Kidney glomerular epithelial cell (primary cell): ENCODE measurements at regions not wholly inside any gene's neighbourhood (a gene's known extent, or its start where the extent isn't known, plus 50 kb on each side); places are given as distances from the start of the nearest gene placed in this dataset.
A peak's percentile ranks its signal among the peaks of the same experiment; 100 is the strongest.
"Not testable (repeated sequence)": the region's sequence is repeated elsewhere in the genome, so short reads cannot be mapped to it uniquely, and the experiment has no call there.

Experiments
- DNase-seq: peaks from one replicate; lab custom pipeline; 2025; lab: John Stamatoyannopoulos, UW

DNA sequence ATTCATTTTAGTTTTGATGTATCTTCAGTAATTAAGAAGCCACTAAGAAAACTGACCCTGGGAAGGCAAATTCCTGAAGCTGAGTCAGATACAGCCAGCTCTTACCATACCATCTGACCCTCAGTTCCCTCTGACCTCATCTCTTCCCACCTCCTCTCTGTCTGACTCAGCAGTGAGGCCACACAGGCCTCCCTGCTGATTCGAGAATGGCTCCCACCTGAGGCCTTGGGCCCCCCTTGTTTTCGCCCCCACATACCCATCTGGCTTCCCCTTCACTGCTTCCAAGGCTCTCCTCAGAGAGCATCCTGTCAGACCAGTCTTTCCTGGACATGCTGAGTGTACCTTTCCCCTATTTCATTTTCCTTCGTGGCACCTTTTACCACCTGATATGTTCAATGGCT lies 71.0 kb upstream of the CYP1B1 start:
- peak; percentile 96 for DNase-seq

DNA sequence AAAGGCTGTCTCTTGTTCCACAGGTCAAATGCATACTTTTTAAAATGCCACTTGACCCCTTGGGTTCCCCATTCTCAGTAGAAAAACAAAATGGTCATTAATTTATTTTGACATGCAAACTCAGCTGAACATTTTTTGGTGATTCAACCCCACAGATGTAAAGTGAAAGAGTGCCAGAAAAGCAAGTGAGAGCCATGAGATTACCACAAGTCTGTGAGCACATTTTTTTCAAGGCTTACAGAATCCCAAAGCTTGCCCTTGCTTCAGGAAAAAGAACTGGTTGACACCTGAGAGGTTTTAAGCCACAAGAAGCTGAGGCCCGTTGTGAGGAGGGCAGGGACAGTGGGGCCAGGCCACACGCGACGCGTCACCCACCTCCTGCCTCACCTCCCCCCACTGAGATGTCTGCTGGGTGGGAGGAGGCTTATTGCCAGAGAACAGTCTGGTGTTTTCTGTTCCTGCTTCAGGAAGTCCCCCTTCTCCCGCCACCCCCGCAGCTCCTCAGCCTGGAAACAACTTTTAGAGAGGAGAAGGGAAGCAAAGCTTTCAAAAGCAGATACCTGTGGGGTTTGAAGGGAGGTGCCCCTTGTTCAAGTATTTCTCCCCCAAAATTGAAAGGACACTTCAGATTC lies 70.4 kb upstream of the CYP1B1 start:
- DNase-seq: peak; percentile 93

DNA sequence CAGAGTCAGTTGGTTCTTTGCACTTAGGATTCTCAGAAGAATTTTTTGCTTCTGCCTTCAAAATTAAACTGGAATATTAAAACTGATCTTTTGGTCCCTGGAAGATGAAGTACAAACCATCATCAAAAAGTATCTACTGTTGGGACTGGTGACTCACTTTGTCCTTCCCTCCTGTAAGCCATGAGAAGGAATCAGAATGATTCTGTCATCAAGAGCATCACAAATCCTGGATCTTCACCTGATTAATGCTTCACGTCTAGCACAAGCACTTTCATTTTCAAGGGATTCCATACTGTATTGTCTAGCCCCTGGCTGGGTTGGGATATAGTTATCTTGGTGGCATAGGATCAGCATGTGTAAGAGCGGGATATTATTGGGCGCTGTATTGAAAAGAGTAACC lies 69.3 kb upstream of the CYP1B1 start:
- DNase-seq: no peak

DNA sequence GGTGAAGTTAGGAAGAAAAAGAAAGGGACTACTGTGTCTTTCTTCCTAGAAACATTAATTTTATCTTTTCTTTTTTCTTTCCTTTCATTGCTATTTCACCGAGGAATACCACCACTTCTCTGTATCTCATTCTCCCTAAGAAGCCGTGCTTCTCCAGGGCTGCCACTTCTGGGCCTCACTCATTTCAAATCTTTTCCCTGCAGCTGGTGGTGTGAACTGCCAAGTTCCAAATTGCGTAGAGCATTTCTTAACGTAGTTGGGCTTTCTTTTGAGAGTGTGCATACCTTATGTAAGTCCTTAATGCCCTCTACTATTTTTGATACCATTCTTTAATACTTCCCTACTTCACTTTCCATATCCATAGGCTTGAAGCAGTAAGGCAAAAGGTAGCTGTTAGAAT lies 66.7 kb upstream of the CYP1B1 start:
- DNase-seq: no peak

DNA sequence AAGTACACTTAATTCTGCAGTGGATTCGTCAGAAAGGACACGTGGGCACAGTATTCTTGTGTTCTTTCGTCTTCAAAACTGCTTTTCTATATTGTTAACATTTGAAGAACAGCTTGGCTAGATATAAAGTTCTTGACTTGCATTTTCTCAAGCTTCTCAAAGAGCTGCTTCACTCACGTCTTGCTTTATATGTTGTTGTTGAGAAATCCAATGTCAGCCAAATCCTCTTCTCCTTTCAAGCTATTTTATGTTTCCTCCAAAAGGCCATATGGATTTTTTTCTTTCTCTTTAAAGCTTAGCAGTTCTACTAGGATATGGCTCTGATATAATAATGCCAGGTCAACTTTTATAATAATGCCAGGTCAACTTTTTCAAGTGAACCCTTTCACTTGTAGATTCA lies 65.5 kb upstream of the CYP1B1 start:
- DNase-seq: no peak

DNA sequence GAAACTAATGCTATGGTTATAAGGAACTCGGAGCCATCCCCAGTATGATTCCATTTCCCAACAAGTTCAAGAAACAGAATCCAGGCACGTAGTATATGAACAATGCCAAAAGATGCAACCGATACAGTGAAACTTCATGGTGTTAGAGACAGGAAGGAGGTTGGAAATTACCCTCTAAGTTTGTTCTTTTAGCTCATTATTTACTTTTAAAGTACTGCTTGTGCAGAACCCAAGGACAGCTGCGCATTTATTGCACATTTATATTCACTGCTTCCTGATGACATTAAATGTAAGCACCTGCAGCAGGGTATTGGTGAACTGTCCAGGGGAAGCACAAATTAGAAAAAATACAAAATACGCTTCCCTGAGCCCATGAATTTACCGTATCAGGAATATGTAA lies 63.0 kb upstream of the CYP1B1 start:
- no peak for DNase-seq

DNA sequence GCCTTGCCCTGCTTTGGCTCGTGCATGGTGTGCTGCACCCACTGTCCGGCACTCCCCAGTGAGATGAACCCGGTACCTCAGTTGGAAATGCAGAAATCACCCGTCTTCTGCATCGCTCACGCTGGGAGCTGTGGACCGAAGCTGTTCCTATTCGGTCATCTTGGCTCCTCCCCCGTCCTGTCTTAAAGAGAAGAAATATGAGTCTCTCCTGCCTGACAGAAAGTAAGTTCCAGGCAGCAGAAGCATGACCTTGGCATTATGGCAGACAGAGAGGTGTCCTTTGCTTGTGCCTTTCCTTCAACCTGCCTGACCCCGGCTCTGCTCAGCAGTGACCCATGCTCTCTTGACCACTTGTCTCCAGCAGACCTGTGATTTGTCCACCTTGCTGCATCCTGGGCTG lies 62.5 kb upstream of the CYP1B1 start:
- no peak for DNase-seq

DNA sequence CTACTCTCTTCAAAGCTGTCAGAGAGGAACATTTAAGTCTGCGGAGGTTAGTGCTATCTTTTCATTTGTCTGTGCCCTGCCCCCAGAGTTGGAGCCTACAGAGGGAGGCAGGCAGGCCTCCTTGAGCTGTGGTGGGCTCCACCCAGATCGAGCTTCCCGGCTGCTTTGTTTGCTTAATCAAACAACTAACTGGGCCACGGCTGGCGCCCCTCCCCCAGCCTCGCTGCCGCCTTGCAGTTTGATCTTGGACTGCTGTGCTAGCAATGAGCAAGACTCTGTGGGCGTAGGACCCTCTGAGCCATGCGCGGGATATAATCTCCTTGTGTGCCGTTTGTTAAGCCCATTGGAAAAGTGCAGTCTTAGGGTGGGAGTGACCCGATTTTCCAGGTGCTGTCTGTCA lies 62.0 kb upstream of the CYP1B1 start:
- DNase-seq: not testable (repeated sequence)

DNA sequence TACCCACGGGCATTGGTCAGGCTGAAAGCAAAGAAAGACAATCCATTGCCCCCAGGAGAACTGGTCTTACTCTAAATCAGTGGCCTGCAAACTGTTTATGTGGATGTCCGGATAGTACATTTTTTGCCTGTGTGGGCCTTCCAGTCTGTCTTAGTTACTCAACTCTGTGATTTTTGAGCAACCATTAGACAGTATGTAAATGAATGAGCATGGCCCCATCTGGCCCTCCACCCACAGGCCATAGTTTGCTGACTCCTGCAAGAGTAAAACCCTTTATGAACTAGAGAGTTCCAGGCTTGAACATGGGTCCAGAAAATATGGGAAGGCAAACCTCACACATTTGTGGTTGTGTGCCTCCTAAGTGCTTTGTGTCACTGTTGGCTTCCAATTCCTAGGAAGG lies 55.7 kb upstream of the CYP1B1 start:
- DNase-seq: no peak

DNA sequence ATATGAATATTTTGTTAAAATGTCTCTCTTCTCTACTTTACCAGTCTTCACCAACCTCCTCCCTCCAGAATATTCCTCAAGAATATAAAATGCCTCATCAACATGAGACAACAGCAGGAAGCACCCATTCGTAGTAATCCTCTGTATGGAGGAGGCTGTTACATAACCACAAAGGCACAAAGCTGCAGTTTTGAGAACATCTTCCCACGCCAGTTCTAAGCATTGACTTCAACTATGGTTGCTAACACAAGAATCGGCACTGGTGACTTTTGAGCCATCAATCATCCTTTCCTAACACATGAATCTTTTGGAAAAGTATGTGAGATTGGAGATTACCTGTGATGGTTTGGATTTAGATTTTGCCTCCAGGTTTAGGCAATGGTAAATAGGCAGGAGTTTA lies 54.9 kb upstream of the CYP1B1 start:
- DNase-seq: no peak

DNA sequence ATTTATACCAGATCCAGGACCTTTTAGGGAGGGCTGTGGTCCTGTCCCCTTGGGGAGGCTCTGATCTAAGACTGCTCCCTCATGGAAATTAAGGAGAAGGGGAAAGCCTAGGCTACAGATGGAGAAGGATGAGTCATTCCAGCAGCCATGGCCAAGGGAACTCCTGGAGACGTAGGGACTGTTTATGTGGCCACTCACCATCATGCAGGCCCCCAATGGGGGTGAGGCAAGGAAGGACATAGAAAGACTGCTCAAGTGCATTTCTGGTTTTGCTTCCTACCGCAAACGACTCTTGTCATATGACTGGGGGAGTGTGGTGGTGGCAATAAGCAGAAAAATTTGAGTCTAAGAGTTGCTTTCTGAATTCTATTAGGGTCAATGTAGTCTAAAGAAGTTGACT lies 54.0 kb upstream of the CYP1B1 start:
- no peak for DNase-seq

DNA sequence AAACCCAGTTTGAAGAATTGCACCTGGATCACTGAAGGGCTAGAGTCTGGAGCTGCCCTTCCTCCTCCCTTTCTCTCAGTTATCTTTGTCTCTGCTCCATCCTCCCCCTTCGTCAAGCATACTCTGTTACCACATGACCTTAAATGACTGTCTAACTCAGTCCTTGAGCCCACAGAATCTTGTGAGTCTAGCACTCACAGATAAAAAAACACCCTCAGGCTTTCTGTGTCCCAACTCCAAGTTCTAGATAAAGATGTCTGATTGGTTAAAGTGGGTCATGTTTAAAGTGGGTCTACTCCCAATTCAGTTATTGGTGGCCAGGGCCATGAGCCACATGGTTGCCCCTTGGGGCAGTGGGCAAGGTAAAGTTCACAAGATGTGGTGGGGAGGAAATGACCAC lies 53.5 kb upstream of the CYP1B1 start:
- no peak for DNase-seq

DNA sequence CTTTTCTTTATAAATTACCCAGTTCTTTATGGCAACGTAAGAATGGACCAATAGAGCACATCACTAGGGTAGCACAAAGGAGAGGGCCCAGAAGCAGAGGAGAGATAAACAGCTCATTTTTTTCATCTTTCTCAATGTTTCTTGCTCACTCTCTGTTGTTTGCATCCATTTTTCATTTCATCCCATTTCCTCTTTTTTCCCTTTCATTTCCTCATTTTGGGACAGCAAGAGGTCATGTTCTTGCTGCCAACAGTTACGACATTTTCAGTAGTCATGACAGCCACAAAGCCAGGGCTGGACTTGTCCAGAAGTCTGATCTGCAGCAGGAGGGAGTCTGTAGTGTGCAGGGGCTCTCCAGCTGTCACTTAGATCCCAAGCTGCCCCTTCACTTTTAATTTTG lies 52.7 kb upstream of the CYP1B1 start:
- no peak for DNase-seq

DNA sequence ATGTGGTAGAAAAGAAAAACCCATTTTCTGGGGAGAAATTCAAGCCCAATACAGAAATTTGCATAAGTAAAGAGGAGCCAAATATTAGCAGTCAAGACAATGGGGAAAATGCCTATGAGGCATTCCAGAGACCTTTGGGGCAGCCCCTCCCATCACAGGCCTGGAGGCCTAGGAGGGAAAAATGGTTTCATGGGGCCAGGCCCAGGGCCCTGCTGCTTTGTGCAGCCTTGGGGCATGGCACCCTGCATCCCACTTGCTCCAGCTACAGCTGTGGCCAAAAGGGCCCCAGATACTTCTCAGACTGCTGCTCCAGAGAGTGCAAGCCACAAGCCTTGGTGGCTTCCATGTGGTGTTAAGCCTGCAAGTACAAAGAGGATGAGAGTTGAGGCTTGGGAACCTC lies 51.3 kb upstream of the CYP1B1 start:
- no peak for DNase-seq

DNA sequence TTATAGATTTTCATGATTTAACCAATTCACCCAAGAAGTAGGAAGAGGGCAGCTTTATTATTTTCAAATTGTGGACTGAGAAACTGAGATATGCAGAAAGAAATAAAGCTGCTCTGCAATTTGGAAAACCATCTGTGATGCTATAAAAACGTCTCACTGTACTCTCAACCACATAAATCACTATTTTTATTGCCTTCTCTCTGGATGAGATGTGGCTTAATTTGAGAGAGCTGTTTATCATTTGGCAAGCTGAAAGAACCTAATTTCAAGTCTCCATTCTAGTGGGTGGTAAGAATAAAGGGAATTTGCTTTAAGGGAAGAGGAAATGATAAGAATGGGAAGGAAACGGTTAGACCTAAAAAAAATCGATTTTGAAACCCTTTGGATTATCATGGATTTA lies 49.9 kb upstream of the CYP1B1 start:
- no peak for DNase-seq
